HG03139 (cell line): ENCODE measurements at regions not wholly inside any gene's neighbourhood (a gene's known extent, or its start where the extent isn't known, plus 50 kb on each side); places are given as distances from the start of the nearest gene placed in this dataset.
"Not testable (repeated sequence)": the region's sequence is repeated elsewhere in the genome, so short reads cannot be mapped to it uniquely, and the experiment has no call there.

ENCODE experiments used
- ATAC-seq: cut with Tn5 transposase; IDR thresholded peaks from one replicate; pipeline ENCODE4 v1.9.1; 2021; ENCODE audit not compliant: unreplicated experiment

DNA sequence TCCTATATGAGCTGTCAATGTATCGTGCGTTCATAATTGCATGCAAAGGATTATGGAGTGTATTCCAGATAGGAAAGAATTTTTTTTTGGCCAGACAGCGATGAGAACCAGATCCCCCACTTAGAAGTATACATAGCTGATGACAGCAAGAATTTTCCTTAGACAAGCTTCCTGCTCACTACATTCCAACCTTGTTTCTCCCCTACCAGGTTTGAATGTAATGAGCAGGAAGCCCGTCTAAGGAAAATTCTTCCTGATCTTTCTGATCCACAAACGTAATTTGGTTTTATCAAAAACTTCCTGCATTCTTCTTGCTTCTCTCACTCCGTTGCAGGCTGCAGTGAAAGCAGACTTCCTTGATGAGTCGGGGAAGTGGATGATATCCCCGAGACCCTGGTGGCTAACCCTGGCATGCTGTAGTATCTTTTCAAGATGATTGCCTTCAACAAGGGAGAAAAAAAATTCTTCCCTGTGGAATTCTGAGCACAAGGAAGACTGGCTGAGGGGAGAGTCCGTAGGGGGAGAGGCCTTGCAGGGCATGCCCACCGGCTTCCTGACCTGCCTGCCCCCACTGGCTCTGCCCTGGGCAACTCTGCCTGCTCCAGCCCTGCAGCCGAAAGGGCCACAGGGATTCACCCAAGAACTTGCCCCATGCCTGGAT is 243.1 kb downstream of the TLE3 start:
- no peak for ATAC-seq

DNA sequence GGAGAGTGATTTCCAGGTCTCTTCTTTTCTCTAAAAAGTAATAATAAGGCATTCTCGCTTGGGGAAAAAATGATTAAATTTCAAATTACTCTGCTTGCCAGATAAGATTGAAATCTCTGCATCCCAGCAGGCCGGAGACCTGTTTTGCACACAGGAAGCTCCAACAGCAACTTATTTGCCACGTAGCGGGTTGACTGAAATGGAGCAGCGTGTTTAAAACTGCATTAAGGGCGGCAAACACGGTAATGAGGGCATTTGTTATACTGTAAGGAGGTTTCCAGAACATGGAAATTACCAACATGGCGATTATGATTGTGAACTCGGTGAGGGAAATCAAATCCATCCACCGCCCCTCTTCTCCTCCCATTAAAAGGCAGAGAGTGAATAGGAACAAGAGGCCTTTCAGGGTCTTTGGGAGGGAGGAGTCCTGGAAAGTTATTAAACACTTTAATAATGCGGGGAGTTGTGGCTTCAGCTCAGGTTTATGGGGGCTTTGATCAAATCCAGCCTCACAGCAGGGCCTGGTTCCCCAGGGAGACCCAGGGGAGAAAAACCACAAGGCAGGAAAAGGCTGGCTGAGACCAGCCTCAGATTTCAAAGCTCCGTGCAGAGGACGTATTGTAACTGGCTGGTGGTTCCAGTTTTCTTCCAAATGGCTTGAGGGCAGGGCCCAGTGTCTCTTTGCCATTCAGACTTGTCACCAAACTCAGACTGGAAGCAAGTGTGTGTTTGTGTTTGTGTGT is 242.3 kb downstream of the TLE3 start:
- ATAC-seq, result no peak

DNA sequence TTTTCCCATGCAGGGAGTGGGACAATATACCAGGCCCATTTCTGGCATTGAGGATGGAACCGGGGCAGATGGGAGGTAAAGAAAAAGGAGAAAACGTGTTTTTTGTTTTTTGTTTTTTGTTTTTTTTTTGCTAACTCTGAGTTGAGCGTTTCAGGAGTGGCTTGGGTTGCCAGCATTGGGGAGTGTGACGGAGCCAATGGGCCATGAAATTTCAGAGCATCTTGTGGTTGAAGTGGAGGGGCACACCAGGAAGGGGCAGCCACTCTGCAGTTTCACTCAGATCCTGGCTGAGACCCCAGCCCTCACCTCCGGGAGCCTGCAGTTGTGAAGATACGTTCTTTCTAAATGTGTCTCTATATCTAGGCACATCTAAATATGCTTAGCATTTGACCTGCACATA is 240.5 kb downstream of the TLE3 start:
- no peak for ATAC-seq

DNA sequence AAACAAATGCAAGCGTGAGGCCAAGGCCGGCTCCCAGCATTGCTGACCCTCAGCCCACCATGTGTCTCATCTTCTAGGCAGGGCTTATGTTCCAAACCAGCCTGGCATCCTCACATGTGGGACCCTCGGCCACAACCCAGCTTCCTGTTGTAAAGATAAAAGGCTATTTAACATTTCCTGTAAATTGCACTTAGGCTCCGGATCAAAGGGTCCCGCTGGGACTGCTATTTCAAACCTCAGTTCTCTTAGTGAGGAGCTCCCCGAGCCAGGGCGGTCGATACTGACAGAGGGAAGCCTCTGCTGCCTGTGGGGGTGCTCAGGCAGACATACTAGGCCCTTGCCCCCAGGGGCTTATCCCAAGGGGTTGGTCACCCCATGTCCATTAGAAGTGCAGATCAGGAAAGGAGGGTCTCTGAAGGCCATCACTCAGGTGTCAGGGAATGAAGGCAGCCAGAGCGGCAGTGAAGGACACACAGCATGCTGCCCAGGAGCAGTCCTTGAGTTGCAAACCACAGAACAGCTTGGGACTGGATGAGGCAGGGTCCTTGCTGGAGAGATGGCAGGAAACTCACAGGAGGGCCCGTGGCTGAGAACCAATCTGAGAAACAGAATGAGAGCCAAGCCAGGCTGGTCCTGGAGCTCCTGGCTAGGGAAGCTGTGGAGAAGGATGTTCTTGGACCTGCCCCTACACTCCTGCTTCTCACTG is 239.9 kb downstream of the TLE3 start:
- no peak for ATAC-seq

DNA sequence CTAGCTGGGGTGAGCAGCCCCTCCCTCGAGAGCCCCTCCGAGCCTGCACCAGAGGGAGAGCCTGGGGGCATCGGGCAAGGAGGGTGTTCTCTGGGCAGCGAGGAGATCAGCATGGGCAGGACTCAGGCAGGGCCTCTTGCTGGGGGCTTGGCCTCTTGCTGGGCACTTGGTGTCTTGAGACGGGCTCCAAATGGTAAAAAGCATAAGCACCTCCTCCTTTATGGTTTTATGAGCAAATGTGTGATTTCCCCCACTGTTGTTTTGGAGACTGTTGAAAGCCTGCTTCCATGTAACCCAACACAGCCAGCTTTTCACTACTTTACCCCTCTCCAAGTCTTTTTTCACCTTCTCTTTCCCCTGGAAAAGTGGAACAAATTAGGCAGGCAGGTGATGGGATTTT is 239.3 kb downstream of the TLE3 start:
- no peak for ATAC-seq

DNA sequence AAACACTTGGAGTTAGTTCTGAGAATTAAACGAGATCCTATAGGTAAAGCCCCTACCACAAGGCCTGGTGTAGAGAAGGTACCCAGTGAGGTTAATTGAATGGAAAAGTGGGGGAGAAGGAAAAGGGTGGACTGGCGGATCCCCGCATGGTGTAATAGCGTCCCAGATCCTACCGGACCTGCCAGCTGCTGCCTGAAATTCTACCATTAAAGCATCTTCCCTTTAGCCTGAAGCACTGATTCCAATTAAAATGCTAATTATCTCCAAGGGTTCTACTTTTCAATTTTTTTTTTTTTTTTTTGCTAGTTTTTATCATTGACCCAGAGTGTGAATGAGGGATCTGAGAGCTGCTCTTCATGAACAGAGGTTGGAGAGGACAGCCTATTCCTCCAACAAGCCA is 237.9 kb downstream of the TLE3 start:
- ATAC-seq, result no peak

DNA sequence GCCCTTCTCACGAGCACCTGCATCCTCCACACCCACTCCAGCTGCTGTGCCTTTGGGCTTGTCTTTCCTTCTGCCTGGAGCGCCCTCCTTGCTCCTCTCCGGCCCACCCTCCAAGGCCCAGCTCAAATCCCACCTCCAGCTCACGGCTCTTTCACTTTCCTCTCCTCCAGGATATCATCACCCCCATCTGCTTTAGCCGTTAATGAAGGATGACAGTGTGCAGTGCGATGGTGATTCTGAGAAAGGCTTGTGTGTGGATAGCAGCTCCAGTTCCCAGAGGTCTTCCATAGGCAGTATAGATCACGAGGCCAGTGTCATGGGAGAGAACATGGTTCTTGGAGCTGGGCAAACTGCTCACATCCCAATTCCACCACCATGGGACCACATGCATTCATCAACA is 237.4 kb downstream of the TLE3 start:
- ATAC-seq, result no peak

DNA sequence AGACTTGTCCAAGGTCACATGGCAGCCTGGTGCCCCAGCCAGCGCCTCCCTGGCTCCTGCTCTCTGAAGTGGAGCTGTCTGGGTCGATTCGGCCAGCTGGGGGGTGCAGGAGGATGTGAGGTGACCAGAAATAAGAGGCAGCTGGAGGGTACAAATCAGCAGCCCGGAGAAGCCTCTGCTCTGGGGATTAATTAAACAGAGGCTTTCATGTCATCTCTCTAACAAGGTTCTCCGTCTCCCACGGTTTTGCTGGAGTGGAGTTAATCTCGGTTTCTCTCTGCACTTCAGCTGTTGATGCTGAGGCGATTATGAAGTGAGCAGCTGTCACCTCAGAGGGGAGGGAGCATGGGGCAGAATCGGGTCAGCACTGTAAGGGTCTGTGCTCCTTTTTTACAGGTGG is 236.8 kb downstream of the TLE3 start:
- no peak for ATAC-seq

DNA sequence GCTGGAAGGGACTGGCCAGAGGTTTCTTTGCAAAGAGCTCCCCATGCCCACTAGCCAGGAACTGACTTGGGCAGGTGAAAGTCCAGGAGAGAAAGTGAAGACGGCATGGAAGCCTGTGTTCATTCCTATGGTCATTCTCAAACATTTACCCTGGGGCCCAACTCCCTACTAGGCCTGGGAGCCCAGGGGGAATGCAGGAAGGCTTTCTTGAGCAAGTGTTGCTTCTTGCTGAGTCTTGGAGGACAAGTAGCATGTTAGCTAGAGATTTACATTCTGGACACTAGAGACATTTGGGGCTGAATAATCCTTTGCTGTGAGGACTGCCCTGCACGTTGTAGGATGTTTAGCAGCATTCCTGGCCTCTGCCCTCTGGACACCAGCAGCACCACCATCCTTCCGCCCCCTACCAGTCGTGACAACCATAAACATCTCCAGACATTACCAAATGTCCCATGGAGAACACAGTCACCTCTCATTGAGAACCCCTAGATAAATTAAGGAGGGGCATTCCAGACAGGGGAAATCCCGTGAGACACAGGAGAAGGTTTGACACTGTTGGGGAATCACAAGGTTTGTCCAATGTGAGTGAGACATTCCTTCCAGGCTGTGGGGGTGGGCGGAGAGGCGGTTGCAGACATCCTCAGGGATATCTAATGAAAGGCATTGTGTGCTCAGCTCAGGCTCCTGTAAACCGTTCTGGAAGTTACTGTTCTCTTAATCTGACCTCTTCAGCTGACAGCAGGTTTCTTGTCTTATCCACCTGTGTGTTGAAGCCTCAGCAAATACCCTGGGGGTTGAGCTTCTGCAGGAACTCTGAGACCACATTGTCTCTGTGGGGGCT is 236.2 kb downstream of the TLE3 start:
- no peak for ATAC-seq

DNA sequence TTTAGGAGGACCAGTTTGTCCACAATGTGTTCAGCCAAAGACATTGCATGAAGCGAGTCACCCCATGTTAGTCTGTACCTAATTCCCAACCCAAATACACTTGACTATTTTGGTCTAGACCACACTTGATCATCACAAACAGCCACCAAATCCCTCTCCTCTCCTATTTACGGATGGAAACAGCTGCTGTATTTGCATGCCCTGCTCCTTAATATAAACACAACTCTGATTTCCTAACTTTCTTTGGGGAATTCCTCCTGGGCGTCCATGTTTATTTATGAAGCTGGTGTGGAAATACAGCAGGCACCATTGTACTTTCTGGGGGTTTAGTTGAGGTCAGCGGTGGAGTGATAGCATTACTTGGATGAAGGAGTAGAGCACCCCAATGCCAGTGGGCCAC is 235.2 kb downstream of the TLE3 start:
- no peak for ATAC-seq

DNA sequence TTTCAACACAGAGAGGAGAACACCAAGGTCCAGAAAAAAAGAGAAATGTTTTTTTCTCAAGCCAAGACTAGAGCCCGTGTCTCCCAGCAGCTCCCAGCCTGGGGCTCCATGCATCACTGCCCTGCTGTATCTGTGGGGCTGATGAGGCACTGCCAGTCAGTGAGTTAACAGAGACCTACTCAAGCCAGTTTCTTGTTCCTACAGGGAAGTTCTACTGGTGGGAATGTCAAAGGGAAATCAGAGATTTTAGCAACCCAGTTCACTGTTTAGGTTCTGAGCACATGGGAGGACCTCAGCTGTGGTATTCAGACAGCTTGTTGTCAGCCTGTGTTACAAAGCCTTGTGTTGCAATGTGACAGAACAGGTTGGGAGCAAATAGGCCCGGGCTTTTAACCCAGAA is 234.3 kb downstream of the TLE3 start:
- no peak for ATAC-seq

DNA sequence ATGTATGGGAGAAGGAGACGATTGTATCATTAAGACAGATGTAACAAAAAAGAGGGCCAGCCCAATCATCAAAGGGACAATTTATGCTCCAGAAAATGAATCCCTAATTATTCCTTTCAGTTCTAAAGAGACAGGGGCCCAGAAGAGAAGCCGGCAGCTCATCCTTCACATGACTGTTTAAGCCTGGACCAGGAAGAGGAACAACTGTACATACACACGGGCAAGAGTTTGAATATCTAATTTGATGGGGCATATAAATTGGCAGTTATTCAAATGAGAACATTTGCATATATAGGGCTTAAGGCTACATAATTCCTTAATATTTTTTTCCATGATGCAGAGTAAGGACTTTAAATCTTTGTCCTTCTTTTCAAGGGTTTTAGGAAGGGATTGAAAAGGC is 232.3 kb downstream of the TLE3 start:
- no peak for ATAC-seq

DNA sequence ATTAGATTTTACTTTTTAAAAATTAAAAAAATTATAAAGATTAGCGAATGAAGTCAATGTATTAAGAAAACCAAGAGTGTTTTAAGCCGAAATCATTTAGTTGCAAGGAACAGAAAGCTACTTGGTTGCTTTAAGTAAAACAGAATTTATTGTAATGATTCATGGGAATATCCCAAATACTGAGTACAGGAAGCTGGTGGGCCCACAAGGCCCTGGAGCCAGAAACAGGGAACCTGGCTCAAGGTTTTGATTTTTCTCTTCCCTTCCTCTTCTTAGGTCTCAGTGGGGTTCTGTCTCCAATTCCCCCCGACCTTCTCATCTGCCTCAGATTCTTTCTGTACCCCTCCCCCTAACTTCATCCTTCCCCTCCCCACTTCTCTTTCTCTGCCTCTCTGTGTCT is 229.0 kb downstream of the TLE3 start:
- no peak for ATAC-seq

DNA sequence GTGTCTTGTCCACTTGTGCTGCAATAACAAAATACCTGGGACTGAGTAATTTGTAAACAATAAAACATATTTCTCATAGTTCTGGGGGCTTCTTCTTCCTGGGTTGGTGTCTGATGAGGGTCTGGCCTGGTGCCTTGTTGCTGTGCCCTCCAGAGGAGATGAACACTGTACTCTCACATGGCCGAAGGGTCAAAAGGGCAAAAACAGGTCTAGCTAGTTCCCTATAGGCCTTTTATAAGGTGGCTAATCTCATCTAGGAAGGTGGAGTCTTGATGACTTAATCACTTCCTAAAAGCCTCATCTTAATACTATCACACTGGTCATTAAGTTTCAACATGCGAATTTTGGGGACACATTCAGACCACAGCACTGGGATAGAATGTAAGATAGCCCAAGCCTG is 228.4 kb downstream of the TLE3 start:
- no peak for ATAC-seq

DNA sequence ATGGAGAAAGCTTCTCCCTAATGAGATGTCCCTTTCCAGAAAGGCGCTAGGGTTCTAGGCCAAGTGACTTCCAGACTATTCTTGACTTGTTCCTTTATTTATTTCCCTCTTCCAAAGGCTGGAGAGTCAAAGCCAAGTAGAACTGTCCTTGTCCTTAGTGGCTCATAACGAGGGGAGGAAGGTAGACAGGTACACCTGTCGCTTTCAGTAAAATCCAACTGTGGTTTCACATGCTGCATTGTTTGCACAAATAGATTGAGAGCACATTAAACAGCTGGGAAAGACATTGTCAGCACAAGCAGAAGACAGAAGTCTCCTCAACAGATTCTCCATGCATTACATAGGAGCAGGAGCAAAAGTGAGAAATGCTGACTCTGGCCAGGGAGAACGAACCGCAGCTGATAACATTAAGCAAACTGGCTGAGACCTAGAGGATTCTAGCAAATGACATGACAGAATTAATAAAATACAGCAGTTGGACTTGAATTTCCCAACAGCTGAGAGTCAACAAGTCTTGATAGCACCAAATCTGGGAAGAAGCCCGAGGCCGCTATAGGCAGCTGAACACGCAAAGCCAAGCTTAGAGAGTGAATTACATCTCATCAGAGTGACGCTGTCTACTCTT is 227.7 kb downstream of the TLE3 start:
- no peak for ATAC-seq

DNA sequence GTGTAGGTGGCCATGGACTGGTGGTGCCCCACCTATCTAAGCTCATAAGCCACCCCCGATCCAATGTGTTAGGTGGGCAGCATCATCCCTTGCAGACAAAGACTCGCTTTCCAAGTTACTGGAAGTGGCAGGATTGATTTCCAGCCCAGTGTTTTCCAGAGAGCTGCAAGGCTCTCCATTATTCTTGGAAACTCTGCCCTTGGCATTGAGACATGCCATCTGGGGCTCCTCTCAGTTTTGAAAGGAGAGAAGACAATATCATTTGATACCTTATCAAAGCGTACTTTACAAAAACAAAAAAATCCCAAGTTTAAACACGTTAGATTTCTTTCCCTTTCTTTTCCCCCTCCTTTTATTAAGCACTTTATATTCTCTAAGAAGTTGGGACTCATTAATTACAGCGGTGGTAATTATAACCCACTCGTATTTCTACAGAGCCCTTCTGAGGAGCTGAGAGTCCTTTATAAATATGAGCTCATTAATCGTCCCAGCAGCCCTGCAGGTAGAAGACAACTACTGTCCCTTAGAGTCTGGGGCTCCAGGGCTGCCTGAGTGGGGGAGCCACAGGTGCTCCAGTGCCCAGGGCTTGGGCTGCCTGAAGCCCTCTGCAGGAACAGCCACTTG is 226.1 kb downstream of the TLE3 start:
- ATAC-seq, result no peak

DNA sequence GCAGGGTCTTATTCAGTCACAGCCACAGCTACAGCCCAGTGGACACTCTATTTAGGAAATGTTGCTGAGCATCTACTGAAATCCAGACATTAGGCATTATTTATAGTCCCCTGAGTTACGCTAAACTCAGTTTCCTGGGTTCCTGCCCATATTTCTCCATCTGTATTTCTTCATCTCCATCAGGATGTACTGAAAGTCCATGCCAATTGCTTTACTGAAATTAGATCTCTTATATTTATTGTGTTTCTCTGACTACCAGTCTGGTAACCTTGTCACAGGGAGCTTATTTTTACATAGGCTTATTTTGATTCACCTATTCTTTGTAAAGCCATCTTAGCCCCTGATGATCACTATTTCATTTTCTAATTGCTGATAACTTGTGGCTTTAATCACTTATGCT is 223.9 kb downstream of the TLE3 start:
- no peak for ATAC-seq

DNA sequence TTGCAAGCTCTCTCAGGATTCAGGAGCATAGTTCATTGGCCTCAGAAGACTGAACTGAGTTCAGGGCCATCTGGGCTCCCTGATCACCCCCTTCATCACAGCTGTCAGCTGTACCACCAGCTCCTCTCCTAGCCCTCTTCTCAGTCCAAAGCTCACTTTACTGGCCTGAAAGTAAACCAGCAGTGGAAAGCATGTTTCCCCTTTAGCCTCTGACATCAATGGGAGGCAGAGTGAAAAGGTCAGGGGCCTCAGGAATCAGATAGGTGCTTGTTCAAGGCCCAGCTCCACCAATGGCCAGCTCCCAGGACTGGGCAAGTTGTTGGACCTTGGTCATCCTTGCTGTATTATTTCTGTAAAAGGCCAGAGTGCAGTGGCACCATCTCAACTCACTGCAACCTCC is 223.4 kb downstream of the TLE3 start:
- no peak for ATAC-seq

DNA sequence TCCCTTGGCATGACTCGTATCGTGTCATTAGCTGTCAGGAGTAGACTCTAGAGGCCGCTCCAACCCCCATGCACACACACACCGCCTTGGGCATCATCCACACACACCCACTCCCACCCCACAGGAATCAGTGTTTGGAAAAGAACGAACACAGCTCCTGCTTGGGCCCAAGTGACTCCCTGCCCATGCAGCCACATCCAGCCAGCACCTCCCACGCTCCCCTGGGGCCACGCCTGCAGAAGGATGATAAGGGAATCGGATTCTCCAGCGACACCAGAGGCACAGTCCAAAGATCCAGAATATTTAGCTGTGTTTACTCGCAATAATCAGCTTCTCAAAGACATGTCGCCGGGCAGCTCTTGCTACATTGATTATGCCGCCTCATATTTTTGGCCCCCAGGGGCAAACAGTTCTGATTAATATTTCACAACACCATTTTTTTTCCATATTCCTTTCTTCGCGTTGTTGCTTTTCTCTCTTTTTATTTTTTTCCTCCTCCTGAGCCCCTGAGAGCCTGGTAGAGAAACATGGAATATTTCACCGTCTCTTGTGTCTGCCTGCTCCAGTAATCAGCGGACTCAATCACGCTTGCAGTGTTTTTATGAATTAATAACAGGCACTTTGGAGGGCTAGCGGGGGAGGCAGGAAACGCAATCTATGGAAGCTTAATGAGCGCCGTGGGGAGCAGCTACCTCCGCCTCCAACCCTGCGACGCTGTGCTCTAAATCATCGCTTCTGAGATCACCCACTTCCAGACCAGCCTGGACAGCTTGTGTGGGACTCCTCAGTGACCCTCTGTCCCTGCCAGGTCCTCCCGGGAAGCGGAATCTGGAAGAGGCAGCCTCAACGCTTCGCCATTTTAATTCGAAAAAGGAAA is 221.4 kb downstream of the TLE3 start:
- no peak for ATAC-seq

DNA sequence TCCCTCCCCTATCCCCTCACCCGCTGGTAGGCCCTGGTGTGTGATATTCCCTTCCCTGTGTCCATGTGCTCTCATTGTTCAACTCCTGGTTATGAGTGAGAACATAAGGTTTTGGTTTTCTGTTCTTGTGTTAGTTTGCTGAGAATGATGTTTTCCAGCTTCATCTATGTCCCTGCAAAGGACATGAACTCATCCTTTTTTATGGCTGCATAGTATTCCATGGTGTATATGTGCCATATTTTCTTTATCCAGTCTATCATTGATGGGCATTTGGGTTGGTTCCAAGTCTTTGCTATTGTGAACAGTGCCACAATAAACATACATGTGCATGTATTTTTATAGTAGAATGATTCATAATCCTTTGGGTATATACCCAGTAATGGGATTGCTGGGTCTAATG is 217.8 kb downstream of the TLE3 start:
- ATAC-seq, result not testable (repeated sequence)
